ENCODE measurements at regions not wholly inside any gene's neighbourhood (a gene's known extent, or its start where the extent isn't known, plus 50 kb on each side); places are given as distances from the start of the nearest gene placed in this dataset.

- TF ChIP-seq CTCF (IDR thresholded peaks at IDR 0.05): no peak
- TF ChIP-seq EP300 (IDR thresholded peaks at IDR 0.05): no peak
- no peak for TF ChIP-seq POLR2A (IDR thresholded peaks at IDR 0.05)
Observed at GRCh38 chr12:47409310-47409987, 296.4 kb downstream of the RPAP3 start.
